ENCODE measurements at regions not wholly inside any gene's neighbourhood (a gene's known extent, or its start where the extent isn't known, plus 50 kb on each side); places are given as distances from the start of the nearest gene placed in this dataset.

DNA sequence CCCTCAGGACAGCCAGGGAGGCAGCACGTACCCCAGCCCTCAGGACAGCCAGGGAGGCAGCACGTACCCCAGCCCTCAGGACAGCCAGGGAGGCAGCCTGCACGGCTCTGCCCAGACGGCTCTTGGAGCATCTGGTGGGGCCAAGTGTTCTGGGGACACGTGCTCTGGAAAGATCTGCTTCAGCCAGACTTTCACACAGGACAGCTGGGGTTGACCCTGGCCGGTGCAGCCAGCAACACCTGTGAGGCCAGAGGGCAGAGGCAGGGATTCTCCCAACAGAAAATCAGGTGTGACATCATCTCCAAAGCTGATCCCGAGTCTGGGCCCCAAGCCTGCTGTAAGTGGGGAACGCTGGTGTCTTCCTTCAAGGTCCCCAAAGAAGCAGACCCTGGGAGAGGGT is 55.5 kb upstream of the SLCO4A1 start:
- no peak overlapping the region for H2AFZ ChIP-seq (ENCODE audit: low read depth, low read length, poor library complexity, severe bottlenecking)
- TF ChIP-seq, protein P1, sequence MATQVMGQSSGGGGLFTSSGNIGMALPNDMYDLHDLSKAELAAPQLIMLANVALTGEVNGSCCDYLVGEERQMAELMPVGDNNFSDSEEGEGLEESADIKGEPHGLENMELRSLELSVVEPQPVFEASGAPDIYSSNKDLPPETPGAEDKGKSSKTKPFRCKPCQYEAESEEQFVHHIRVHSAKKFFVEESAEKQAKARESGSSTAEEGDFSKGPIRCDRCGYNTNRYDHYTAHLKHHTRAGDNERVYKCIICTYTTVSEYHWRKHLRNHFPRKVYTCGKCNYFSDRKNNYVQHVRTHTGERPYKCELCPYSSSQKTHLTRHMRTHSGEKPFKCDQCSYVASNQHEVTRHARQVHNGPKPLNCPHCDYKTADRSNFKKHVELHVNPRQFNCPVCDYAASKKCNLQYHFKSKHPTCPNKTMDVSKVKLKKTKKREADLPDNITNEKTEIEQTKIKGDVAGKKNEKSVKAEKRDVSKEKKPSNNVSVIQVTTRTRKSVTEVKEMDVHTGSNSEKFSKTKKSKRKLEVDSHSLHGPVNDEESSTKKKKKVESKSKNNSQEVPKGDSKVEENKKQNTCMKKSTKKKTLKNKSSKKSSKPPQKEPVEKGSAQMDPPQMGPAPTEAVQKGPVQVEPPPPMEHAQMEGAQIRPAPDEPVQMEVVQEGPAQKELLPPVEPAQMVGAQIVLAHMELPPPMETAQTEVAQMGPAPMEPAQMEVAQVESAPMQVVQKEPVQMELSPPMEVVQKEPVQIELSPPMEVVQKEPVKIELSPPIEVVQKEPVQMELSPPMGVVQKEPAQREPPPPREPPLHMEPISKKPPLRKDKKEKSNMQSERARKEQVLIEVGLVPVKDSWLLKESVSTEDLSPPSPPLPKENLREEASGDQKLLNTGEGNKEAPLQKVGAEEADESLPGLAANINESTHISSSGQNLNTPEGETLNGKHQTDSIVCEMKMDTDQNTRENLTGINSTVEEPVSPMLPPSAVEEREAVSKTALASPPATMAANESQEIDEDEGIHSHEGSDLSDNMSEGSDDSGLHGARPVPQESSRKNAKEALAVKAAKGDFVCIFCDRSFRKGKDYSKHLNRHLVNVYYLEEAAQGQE (IDR thresholded peaks at IDR 0.05; ENCODE audit: low read depth) = no peak
- TF ChIP-seq ELF1 (IDR thresholded peaks at IDR 0.05; ENCODE audit: borderline replicate concordance, low read depth) (no peak), CBX3 (IDR thresholded peaks at IDR 0.05; ENCODE audit: low read depth) (no peak)
- TF ChIP-seq, protein P2, sequence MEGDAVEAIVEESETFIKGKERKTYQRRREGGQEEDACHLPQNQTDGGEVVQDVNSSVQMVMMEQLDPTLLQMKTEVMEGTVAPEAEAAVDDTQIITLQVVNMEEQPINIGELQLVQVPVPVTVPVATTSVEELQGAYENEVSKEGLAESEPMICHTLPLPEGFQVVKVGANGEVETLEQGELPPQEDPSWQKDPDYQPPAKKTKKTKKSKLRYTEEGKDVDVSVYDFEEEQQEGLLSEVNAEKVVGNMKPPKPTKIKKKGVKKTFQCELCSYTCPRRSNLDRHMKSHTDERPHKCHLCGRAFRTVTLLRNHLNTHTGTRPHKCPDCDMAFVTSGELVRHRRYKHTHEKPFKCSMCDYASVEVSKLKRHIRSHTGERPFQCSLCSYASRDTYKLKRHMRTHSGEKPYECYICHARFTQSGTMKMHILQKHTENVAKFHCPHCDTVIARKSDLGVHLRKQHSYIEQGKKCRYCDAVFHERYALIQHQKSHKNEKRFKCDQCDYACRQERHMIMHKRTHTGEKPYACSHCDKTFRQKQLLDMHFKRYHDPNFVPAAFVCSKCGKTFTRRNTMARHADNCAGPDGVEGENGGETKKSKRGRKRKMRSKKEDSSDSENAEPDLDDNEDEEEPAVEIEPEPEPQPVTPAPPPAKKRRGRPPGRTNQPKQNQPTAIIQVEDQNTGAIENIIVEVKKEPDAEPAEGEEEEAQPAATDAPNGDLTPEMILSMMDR (IDR thresholded peaks at IDR 0.05 in 2 of 3, conservative IDR thresholded peaks at IDR 0.05 in 1 of 3; ENCODE audit: borderline replicate concordance in 1 of 3, insufficient read depth in 1 of 3, low read depth in 2 of 3, low read length in 2 of 3) = no peak
- H3K9me2 ChIP-seq (ENCODE audit: insufficient read depth) = no peaks in the 10 kb centered on the region
- H3K79me2 ChIP-seq (ENCODE audit: insufficient read depth, low read length) = no peaks in the 10 kb centered on the region
- ChIA-PET POLR2A (no interaction called here), RAD21 (ENCODE audit: low non-redundant PET in 1 of 2, low total read pairs in 2 of 2, uncharacterized antibody in 2 of 2, unreplicated experiment in 2 of 2) (no interaction called here), CTCF (no interaction called here)
- H3K27ac ChIP-seq (ENCODE audit: low read depth, low read length) = no peak overlapping the region
- H4K20me1 ChIP-seq (ENCODE audit: insufficient read depth) = no peaks in the 10 kb centered on the region
- ATAC-seq (no peak), DNase-seq (ENCODE audit: low read depth, low spot score) (no peak)
- H3K9me3 ChIP-seq (ENCODE audit: control insufficient read depth in 1 of 2, insufficient read depth in 1 of 2, low read depth in 1 of 2, low read length in 2 of 2) = no peaks in the 10 kb centered on the region
- H3K27me3 ChIP-seq (ENCODE audit: insufficient read depth, low read length) = peaks cover 5% of the 10 kb centered on the region; the same call in 1 of the 2 replicates
- intact Hi-C loops (cut with micrococcal nuclease) = no loop called here
- BruUV-seq (replicated peaks) = no TSS peak
- H3K36me3 ChIP-seq (ENCODE audit: control insufficient read depth in 1 of 2, insufficient read depth in 2 of 2, low read length in 2 of 2) = no peaks in the 10 kb centered on the region
- H3K4me3 ChIP-seq (replicated peaks in 1 of 2; ENCODE audit: low read depth in 1 of 2, low read length in 2 of 2) = no peak overlapping the region
- peaks cover 0 to 15% of the 10 kb centered on the region in 2 experiments; a peak in 2 of 4 replicates for H3K4me1 ChIP-seq (ENCODE audit: control insufficient read depth in 1 of 2, insufficient read depth in 2 of 2, low read length in 2 of 2)
- no peak overlapping the region for H3K9ac ChIP-seq (ENCODE audit: low read length)
- no peak overlapping the region for H3K4me2 ChIP-seq (ENCODE audit: low read length)
